ENCODE measurements at regions not wholly inside any gene's neighbourhood (a gene's known extent, or its start where the extent isn't known, plus 50 kb on each side); places are given as distances from the start of the nearest gene placed in this dataset.

GRCh38 chr14:58762629-58763028 lies 124.9 kb downstream of the DACT1 start:
- Histone ChIP-seq H3K36me3 (ENCODE audit: insufficient read depth, low read length) (no peaks in the 10 kb centered on the region), H3K4me2 (ENCODE audit: low read length) (no peak overlapping the region), H3K27ac (ENCODE audit: low read depth, low read length, poor library complexity, severe bottlenecking) (no peak overlapping the region), H2AFZ (ENCODE audit: low read length) (no peak overlapping the region), H3K4me3 (ENCODE audit: low read depth, low read length, poor library complexity, severe bottlenecking) (no peak overlapping the region), H4K20me1 (ENCODE audit: insufficient read depth, low read length) (no peaks in the 10 kb centered on the region), H3K9me3 (ENCODE audit: low read length) (no peaks in the 10 kb centered on the region), H3K4me1 (ENCODE audit: insufficient read depth, low read length, poor library complexity, severe bottlenecking) (no peaks in the 10 kb centered on the region), H3K9me2 (ENCODE audit: insufficient read depth, low read length) (no peaks in the 10 kb centered on the region), H3K79me2 (ENCODE audit: insufficient read depth, low read depth, low read length) (no peaks in the 10 kb centered on the region)
- no TSS peak for BruUV-seq (replicated peaks)
- ChIA-PET CTCF (ENCODE audit: unreplicated experiment) (no interaction called here), POLR2A (interaction anchor here (0.7 kb wide), 1 partner anchor 11 kb away, joined by 4 read pairs; no protein-coding TSS in a partner anchor)
- TF ChIP-seq EZH2phosphoT487 (IDR thresholded peaks at IDR 0.05; ENCODE audit: borderline replicate concordance, low read depth, low read length) (no peak), CTCF (conservative IDR thresholded peaks at IDR 0.05; ENCODE audit: low read length) (no peak)
- DNase-seq (ENCODE audit: low spot score) = no peak
- intact Hi-C loops (cut with micrococcal nuclease; ENCODE audit: unreplicated experiment) = no loop called here

- Histone ChIP-seq H3K9me3 (ENCODE audit: low read length) (no peaks in the 10 kb centered on the region), H2AFZ (ENCODE audit: low read length) (no peak overlapping the region), H3K9me2 (ENCODE audit: insufficient read depth, low read length) (no peaks in the 10 kb centered on the region), H3K4me2 (ENCODE audit: low read length) (no peak overlapping the region), H3K4me3 (ENCODE audit: low read depth, low read length, poor library complexity, severe bottlenecking) (no peak overlapping the region), H3K27ac (ENCODE audit: low read depth, low read length, poor library complexity, severe bottlenecking) (no peak overlapping the region), H4K20me1 (ENCODE audit: insufficient read depth, low read length) (no peaks in the 10 kb centered on the region), H3K79me2 (ENCODE audit: insufficient read depth, low read depth, low read length) (no peaks in the 10 kb centered on the region), H3K4me1 (ENCODE audit: insufficient read depth, low read length, poor library complexity, severe bottlenecking) (no peaks in the 10 kb centered on the region), H3K36me3 (ENCODE audit: insufficient read depth, low read length) (no peaks in the 10 kb centered on the region)
- CTCF ChIA-PET (ENCODE audit: unreplicated experiment) = no interaction called here
- no peak for DNase-seq (ENCODE audit: low spot score)
- TF ChIP-seq CTCF (conservative IDR thresholded peaks at IDR 0.05; ENCODE audit: low read length) (no peak), EZH2phosphoT487 (IDR thresholded peaks at IDR 0.05; ENCODE audit: borderline replicate concordance, low read depth, low read length) (no peak)
- BruUV-seq (replicated peaks) = no TSS peak
- intact Hi-C loops (cut with micrococcal nuclease; ENCODE audit: unreplicated experiment) = no loop called here
- POLR2A ChIA-PET = no interaction called here
Measured at GRCh38 chr14:58763210-58763609, 125.4 kb downstream of the DACT1 start.

- Histone ChIP-seq H3K4me2 (ENCODE audit: low read length) (no peak overlapping the region), H3K4me1 (ENCODE audit: insufficient read depth, low read length, poor library complexity, severe bottlenecking) (no peaks in the 10 kb centered on the region), H4K20me1 (ENCODE audit: insufficient read depth, low read length) (no peaks in the 10 kb centered on the region), H3K9me2 (ENCODE audit: insufficient read depth, low read length) (no peaks in the 10 kb centered on the region), H3K4me3 (ENCODE audit: low read depth, low read length, poor library complexity, severe bottlenecking) (no peak overlapping the region), H3K27ac (ENCODE audit: low read depth, low read length, poor library complexity, severe bottlenecking) (no peak overlapping the region), H3K36me3 (ENCODE audit: insufficient read depth, low read length) (no peaks in the 10 kb centered on the region), H3K79me2 (ENCODE audit: insufficient read depth, low read depth, low read length) (no peaks in the 10 kb centered on the region), H2AFZ (ENCODE audit: low read length) (no peak overlapping the region), H3K9me3 (ENCODE audit: low read length) (no peaks in the 10 kb centered on the region)
- intact Hi-C loops (cut with micrococcal nuclease; ENCODE audit: unreplicated experiment) = no loop called here
- ChIA-PET CTCF (ENCODE audit: unreplicated experiment) (no interaction called here), POLR2A (interaction anchor here (0.6 kb wide), 1 partner anchor 222 kb away, joined by 3 read pairs; no protein-coding TSS in a partner anchor)
- no peak for DNase-seq (ENCODE audit: low spot score)
- no TSS peak for BruUV-seq (replicated peaks)
- TF ChIP-seq EZH2phosphoT487 (IDR thresholded peaks at IDR 0.05; ENCODE audit: borderline replicate concordance, low read depth, low read length) = no peak
- no peak for TF ChIP-seq CTCF (conservative IDR thresholded peaks at IDR 0.05; ENCODE audit: low read length)
Measured at GRCh38 chr14:58765418-58765831, 127.7 kb downstream of the DACT1 start.

Data from OCI-LY7 (cell line).